ENCODE measurements at regions not wholly inside any gene's neighbourhood (a gene's known extent, or its start where the extent isn't known, plus 50 kb on each side); places are given as distances from the start of the nearest gene placed in this dataset.

DNA sequence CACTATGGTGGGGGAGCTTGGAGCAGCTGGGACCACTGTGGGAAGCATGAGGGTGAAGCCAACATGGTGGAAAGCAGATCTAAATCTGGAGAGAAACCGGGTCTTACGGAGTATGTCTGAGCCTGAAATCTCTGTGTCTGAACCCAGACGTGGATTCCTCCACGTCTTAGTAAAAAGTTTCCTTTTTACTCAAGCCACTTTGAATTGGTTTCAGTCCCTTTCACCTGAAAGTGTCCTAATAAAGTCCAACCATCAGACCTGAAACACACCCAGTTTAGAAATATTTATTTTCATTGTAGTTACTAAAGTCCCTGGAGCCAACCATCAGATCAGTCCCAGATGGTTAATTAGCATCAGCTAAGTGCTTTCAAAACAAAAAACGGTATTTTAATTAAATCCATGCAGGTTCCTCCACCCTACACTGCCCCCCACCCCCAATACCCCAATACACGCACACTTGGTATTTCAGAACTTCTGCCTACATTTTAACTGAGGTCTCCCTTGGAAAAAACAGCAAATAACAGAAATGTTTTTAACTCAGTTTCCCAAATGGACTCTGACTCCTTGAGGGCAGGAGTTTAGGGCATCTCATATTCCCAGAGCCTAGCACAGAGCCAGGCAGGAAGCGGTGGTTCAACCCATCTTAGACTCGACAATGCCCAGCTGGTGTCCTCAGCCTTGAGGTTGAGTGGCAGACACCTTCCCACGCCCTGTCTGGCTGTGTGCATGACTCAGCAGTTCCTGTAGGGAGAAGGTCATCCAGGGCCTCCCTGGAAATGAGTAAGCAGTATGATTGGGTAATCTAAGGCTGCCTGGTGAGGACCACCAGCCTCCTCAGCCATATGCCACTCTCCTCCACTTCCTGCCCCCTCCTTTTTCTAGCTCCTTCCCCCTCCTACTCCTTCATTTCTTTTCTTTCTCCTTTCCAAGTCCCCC lies 175.8 kb downstream of the TTC8 start:
- DNase-seq (ENCODE audit: low spot score) (no peak), ATAC-seq (ENCODE audit: low FRiP score) (peak; percentile 86)

DNA sequence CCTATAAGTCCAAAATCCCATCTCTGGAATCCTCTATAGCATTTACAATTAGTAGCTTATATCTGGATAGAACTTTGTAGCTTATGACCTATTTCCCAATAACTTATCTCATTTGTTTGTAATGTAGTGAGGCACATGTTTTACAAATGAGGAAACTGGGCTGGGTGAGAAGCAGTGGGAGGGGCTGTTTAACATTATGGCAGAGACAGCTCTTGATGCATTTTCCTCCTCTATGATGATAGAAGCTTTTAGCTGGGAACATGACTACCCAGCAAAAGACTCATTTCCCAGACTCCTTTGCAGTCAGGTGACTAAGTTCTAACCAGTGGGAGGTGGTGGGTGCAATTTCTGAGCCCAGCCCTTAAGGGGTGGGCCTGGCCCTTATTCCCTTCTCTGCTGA lies 179.7 kb downstream of the TTC8 start:
- ATAC-seq (ENCODE audit: low FRiP score): no peak
- no peak for DNase-seq (ENCODE audit: low spot score)
- TF ChIP-seq, protein P1, sequence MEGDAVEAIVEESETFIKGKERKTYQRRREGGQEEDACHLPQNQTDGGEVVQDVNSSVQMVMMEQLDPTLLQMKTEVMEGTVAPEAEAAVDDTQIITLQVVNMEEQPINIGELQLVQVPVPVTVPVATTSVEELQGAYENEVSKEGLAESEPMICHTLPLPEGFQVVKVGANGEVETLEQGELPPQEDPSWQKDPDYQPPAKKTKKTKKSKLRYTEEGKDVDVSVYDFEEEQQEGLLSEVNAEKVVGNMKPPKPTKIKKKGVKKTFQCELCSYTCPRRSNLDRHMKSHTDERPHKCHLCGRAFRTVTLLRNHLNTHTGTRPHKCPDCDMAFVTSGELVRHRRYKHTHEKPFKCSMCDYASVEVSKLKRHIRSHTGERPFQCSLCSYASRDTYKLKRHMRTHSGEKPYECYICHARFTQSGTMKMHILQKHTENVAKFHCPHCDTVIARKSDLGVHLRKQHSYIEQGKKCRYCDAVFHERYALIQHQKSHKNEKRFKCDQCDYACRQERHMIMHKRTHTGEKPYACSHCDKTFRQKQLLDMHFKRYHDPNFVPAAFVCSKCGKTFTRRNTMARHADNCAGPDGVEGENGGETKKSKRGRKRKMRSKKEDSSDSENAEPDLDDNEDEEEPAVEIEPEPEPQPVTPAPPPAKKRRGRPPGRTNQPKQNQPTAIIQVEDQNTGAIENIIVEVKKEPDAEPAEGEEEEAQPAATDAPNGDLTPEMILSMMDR (IDR thresholded peaks at IDR 0.05): no peak

More for the DNA sequence above, 175.8 kb downstream of the TTC8 start:
- TF ChIP-seq, protein P1 (IDR thresholded peaks at IDR 0.05): no peak

DNA sequence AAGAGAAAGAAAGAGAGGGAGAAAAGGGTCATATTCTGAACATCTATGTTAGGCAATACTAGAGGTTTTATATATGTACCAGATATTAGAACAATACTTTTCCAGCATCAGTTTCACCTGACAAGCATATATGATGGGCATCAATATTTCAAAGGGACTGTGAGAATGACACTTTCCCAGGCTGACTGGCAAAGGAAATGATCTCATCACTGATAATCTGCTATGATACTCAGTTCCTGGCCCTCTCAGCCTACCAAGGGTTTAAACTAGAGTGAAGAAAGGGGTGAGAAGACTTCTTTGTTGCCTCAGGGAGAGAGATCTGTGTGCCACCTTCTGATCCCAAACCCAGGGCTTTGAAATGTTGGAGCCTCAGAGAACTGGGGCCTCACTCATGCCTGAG lies 183.5 kb downstream of the TTC8 start:
- DNase-seq (ENCODE audit: low spot score) (no peak), ATAC-seq (ENCODE audit: low FRiP score) (no peak)
- TF ChIP-seq, protein P1 (IDR thresholded peaks at IDR 0.05): no peak

DNA sequence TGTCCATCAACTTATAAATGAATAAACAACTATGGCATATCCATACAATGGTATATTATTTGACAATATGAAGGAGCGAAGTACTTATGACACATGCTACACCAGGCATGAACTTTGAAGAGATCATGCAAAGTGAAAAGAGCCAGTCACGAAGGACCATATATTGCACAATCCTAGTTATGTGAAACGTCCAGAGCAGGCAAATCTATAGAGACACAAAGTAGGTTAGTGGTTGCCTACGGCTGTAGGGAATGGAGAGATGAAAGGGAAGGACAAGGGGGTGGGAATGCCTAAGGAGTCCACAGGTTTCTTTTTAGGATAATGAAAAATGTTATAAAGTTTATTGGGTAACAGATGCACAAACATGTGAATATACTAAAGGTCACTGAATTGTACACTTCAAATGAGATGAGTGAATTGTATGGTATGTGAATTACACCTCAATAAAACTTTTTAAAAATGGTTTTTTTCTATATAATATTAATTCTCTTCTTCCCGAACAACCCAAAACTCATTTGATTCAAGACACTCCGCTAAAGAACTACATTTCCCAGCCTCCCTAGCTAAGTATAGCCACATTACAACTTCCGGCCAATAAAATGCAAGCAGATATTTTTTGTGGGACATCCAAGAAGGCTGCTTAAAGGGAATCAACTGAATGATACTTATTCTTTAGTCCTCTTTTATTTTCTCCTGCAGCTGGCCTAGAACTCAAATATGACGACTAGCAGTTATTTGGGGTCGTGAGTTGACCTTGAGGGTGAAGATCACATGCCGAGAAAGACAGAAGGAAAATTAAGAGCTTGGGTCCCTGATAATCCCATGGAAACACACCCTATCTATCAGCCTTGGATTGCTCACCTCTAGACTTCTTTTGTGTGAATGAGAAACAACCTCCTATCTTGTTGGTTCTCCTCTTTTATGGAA lies 187.2 kb downstream of the TTC8 start:
- ATAC-seq (ENCODE audit: low FRiP score) (no peak), DNase-seq (ENCODE audit: low spot score) (no peak)
- TF ChIP-seq, protein P1 (IDR thresholded peaks at IDR 0.05): no peak

DNA sequence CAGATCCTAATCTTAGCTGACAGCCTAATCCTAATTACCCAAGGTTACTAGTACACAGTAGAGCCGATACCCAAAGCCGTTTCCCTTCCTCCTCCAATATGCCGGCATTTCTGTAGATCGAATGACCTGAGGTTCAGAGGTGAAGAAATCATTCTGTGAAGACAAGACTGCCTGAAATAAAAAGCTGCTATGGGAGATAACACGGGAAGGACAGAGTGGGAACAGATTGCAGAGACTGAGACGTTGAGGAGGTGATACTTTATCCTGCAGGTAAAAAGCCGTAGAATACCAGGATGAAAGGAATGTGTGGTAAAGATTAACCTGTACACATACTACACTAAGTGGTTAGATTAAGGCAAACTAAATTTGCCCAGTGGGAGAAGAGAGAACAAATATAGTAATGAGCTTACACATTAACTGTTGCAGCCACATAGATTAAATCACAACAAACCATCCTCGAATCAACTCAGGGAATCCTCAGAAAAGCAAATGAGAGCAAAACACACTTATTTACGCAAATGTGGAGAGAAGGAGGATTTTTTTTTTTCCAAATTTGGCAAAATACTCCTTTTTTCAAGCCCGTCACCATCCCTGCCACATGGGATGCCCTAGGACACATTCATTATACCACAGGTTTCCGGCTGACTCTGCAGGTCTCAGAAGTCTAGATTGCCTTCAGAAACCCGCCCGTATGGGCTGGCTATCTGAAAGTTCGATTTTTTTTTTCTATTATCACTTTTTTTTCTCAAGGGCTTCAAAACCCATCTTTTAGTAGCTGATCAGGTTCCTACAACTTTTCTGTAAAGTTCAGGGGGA lies 188.0 kb downstream of the TTC8 start:
- TF ChIP-seq, protein P1 (IDR thresholded peaks at IDR 0.05): no peak
- DNase-seq (ENCODE audit: low spot score) (no peak), ATAC-seq (ENCODE audit: low FRiP score) (no peak)

DNA sequence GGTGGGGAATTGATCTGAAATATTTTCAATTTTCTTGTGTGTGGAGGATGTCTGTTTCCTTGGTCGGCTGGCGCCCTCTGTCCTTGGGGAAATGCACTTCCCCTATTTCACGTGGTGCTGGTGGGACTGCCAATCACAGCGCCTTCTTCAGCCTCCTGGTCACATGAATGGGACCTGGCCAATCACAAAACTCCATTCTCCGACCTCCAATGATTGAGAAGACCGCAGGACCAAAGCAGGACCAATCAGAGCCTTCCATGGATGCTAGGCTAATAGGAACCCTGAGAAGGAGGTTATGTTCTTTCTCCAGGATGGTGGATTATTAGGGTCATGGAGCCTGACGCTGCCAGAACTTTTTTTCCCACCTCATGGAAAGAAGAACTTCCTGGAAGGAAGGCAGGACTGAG lies 188.7 kb downstream of the TTC8 start:
- DNase-seq (ENCODE audit: low spot score): no peak
- TF ChIP-seq, protein P1 (IDR thresholded peaks at IDR 0.05): no peak
- no peak for ATAC-seq (ENCODE audit: low FRiP score)
